Aorta (tissue), 5 donors: ENCODE measurements at regions not wholly inside any gene's neighbourhood (a gene's known extent, or its start where the extent isn't known, plus 50 kb on each side); places are given as distances from the start of the nearest gene placed in this dataset.
A peak's percentile ranks its signal among the peaks of the same experiment; 100 is the strongest.
"Not testable (repeated sequence)": the region's sequence is repeated elsewhere in the genome, so short reads cannot be mapped to it uniquely, and the experiment has no call there.

ENCODE experiments used
- ATAC-seq: fragments of 200-7000 bp; cut with Tn5 transposase; one replicate; pipeline ENCODE4 v1.9.1; 2022; ENCODE audit warnings: moderate library complexity; ENCODE audit not compliant: low FRiP score
- DNase-seq, 2 donors: peaks; one replicate each; pipeline ENCODE4 v3.0.0-alpha.2; 2020
- H3K27ac ChIP-seq, 2 donors: one replicate each; pipeline ENCODE4 v1.5.1; 2013; ENCODE audit warnings: low read length in 2 of 2, mild to moderate bottlenecking in 2 of 2, moderate library complexity in 2 of 2, control low read depth in 1 of 2, inconsistent platforms in 1 of 2, low read depth in 1 of 2
- H3K27me3 ChIP-seq, 2 donors: one replicate each; pipeline ENCODE4 v1.6.1; 2013; ENCODE audit warnings: control low read depth in 1 of 2, low read length in 1 of 2, mild to moderate bottlenecking in 1 of 2, moderate library complexity in 1 of 2; ENCODE audit not compliant: insufficient read depth in 2 of 2, control insufficient read depth in 1 of 2
- H3K36me3 ChIP-seq, 2 donors: one replicate each; pipeline ENCODE4 v1.6.1; 2013; ENCODE audit warnings: control low read depth in 1 of 2, low read length in 1 of 2, mild to moderate bottlenecking in 1 of 2; ENCODE audit not compliant: insufficient read depth in 2 of 2, control insufficient read depth in 1 of 2
- H3K4me1 ChIP-seq, 2 donors: one replicate each; pipeline ENCODE4 v1.6.1; 2013; ENCODE audit warnings: low read length in 2 of 2, control low read depth in 1 of 2, mild to moderate bottlenecking in 1 of 2, moderate library complexity in 1 of 2; ENCODE audit not compliant: insufficient read depth in 2 of 2, control insufficient read depth in 1 of 2
- H3K4me3 ChIP-seq, 2 donors: one replicate each; pipeline ENCODE4 v1.5.1; 2013; ENCODE audit warnings: low read length in 2 of 2, control low read depth in 1 of 2, mild to moderate bottlenecking in 1 of 2
- H3K9me3 ChIP-seq: one replicate; pipeline ENCODE4 v1.6.1; 2013; ENCODE audit warnings: mild to moderate bottlenecking, low read length; ENCODE audit not compliant: control insufficient read depth
- WGBS, 2 donors: extraction: QIAGEN DNeasy Blood & Tissue Kit; methylation state at CpG; one replicate each; pipeline ENCODE4 v1.1.7; 2013; 5-methylcytosine and 5-hydroxymethylcytosine counted together
- intact Hi-C, 2 donors: fragments of 100-400 bp; cut with DNase I; formaldehyde crosslinking; loops; one replicate each; pipeline versions ENCODE4 v1.14.2 to v1.15.0; 2022
- donor health status: healthy with polysubstance abuse.
- donor health status: Bipolar disorder and iron deficiency.
- donor health status: DM: no; HTN: no; CAD: no.
- donor health status: DM: no; HTN: no; CAD: no.
- donor health status: DM: yes; HTN: yes; CAD: no.

GRCh38 chr22:22362311-22362710 lies 117.7 kb downstream of the VPREB1 start:
- no peaks in the 10 kb centered on the region for H3K36me3 ChIP-seq
- DNase-seq: no peak
- H3K27me3 ChIP-seq: no peaks in the 10 kb centered on the region

GRCh38 chr22:22362936-22363335 lies 118.3 kb downstream of the VPREB1 start:
- no peak overlapping the region for H3K27ac ChIP-seq
- no peaks in the 10 kb centered on the region for H3K27me3 ChIP-seq
- ATAC-seq: no peak
- H3K4me3 ChIP-seq: no peak overlapping the region
- 44 to 48% methylated on average over 6 of the region's 6 CpGs for WGBS, 2 donors
- no peaks in the 10 kb centered on the region for H3K4me1 ChIP-seq
- intact Hi-C loops: no loop called here
- no peak for DNase-seq
- no peaks in the 10 kb centered on the region for H3K36me3 ChIP-seq
- no peaks in the 10 kb centered on the region for H3K9me3 ChIP-seq

More at GRCh38 chr22:22362311-22362710, 117.7 kb downstream of the VPREB1 start:
- intact Hi-C loops: no loop called here
- H3K27ac ChIP-seq: no peak overlapping the region
- no peak for ATAC-seq
- no peaks in the 10 kb centered on the region for H3K9me3 ChIP-seq
- no peak overlapping the region for H3K4me3 ChIP-seq
- no peaks in the 10 kb centered on the region for H3K4me1 ChIP-seq

- Histone ChIP-seq H3K4me1 (no peaks in the 10 kb centered on the region), H3K36me3 (no peaks in the 10 kb centered on the region), H3K9me3 (no peaks in the 10 kb centered on the region), H3K27me3 (no peaks in the 10 kb centered on the region), H3K27ac (no peak overlapping the region), H3K4me3 (no peak overlapping the region)
- intact Hi-C loops: no loop called here
- no peak for ATAC-seq
- no peak for DNase-seq
Measured at GRCh38 chr22:22364207-22364606, 119.6 kb downstream of the VPREB1 start.

GRCh38 chr22:22366537-22366936 lies 122.0 kb downstream of the VPREB1 start:
- DNase-seq (no peak), ATAC-seq (no peak)
- Histone ChIP-seq H3K4me1 (no peaks in the 10 kb centered on the region), H3K36me3 (no peaks in the 10 kb centered on the region), H3K27me3 (no peaks in the 10 kb centered on the region), H3K27ac (no peak overlapping the region), H3K9me3 (no peaks in the 10 kb centered on the region), H3K4me3 (no peak overlapping the region)
- intact Hi-C loops: no loop called here
- 32 to 37% methylated on average over 3 of the region's 3 CpGs for WGBS, 2 donors

GRCh38 chr22:22368516-22368915 lies 123.9 kb downstream of the VPREB1 start:
- no peaks in the 10 kb centered on the region for H3K4me1 ChIP-seq
- H3K36me3 ChIP-seq: no peaks in the 10 kb centered on the region
- WGBS, 2 donors: 58% methylated on average over 2 of the region's 2 CpGs
- no peak for ATAC-seq
- no peaks in the 10 kb centered on the region for H3K27me3 ChIP-seq
- DNase-seq: no peak
- H3K9me3 ChIP-seq: no peaks in the 10 kb centered on the region
- intact Hi-C loops: no loop called here
- no peak overlapping the region for H3K27ac ChIP-seq
- H3K4me3 ChIP-seq: no peak overlapping the region

DNA sequence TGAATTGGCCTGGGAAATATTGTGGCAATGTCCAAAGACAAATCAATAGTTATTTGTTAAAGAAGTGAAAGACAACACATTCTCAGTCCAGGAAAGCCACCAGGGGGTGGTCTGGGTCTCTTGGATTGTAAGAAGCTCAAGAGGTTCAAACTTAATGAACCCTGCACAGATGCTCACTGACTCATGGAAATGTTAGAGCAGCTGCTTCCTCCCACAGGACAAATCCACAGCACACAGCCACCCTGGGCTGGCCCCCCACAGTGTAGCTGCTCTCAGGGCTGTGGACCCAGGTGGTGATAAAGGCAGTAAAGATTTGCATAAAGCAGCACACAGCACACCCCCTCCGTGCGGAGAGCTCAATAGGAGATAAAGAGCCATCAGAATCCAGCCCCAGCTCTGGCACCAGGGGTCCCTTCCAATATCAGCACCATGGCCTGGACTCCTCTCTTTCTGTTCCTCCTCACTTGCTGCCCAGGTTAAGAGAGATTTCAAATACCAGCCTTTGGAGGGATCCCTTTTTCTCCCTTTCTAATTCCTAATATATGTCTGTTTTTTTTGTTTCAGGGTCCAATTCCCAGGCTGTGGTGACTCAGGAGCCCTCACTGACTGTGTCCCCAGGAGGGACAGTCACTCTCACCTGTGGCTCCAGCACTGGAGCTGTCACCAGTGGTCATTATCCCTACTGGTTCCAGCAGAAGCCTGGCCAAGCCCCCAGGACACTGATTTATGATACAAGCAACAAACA lies 124.8 kb downstream of the VPREB1 start:
- intact Hi-C loops, H3K9me3 ChIP-seq, H3K4me3 ChIP-seq, H3K4me1 ChIP-seq, H3K27me3 ChIP-seq, H3K36me3 ChIP-seq, H3K27ac ChIP-seq, ATAC-seq, DNase-seq: not testable (repeated sequence)
- WGBS, 2 donors: 39 to 53% methylated on average over 2 of the region's 2 CpGs

GRCh38 chr22:22369964-22370270 lies 125.3 kb downstream of the VPREB1 start:
- intact Hi-C loops: no loop called here
- WGBS, 2 donors: 52 to 59% methylated on average over 4 of the region's 4 CpGs
- no peaks in the 10 kb centered on the region for H3K4me1 ChIP-seq
- peak in 1 of 2 donors; percentile 52 for DNase-seq
- H3K9me3 ChIP-seq: no peaks in the 10 kb centered on the region
- H3K4me3 ChIP-seq: no peak overlapping the region
- no peak overlapping the region for H3K27ac ChIP-seq
- ATAC-seq: peak; percentile 46
- H3K36me3 ChIP-seq: no peaks in the 10 kb centered on the region
- H3K27me3 ChIP-seq: no peaks in the 10 kb centered on the region

- H3K36me3 ChIP-seq: no peaks in the 10 kb centered on the region
- ATAC-seq (no peak), DNase-seq (no peak)
- WGBS, 2 donors: 10 to 14% methylated on average over 2 of the region's 2 CpGs
- no peak overlapping the region for H3K27ac ChIP-seq
- no peaks in the 10 kb centered on the region for H3K4me1 ChIP-seq
- H3K9me3 ChIP-seq: no peaks in the 10 kb centered on the region
- no peak overlapping the region for H3K4me3 ChIP-seq
- no peaks in the 10 kb centered on the region for H3K27me3 ChIP-seq
- intact Hi-C loops: no loop called here
Measured at GRCh38 chr22:22371031-22371541, 126.5 kb downstream of the VPREB1 start.

DNA sequence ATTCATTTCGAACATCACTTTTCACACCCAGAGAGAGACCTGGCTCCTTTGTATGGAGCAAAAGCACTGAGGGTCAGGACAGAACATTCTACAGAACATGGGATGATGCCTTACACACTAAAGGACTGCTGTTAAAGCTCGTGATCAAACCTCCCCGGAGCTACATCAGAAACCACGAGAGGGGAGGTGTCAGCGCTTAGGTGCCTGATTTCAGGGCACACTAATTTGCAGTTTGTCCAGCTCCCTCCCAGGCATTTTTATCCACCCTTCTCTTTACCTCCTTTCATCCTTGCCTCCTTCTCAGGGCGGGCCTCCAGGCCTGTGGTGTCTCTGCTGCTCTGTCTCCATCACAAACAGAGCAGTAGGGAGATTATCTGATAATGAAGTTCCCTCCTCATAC lies 127.5 kb downstream of the VPREB1 start:
- Histone ChIP-seq H3K27me3 (no peaks in the 10 kb centered on the region), H3K9me3 (no peaks in the 10 kb centered on the region), H3K36me3 (no peaks in the 10 kb centered on the region), H3K27ac (no peak overlapping the region), H3K4me1 (no peaks in the 10 kb centered on the region), H3K4me3 (no peak overlapping the region)
- intact Hi-C loops: no loop called here
- 54 to 77% methylated on average over 6 of the region's 6 CpGs for WGBS, 2 donors
- ATAC-seq: no peak
- no peak for DNase-seq
